Astrocyte of the spinal cord (primary cell): ENCODE measurements at regions not wholly inside any gene's neighbourhood (a gene's known extent, or its start where the extent isn't known, plus 50 kb on each side); places are given as distances from the start of the nearest gene placed in this dataset.

Experiments used
- DNase-seq: peaks from one replicate; pipeline ENCODE4 v3.0.0; 2011; ENCODE audit warnings: low read depth, low spot score
- H3K4me3 ChIP-seq: 2 replicates; pipeline ENCODE4 v1.5.1; 2011; ENCODE audit warnings: low read depth, mild to moderate bottlenecking, low read length, moderate library complexity
- in situ Hi-C: cut with HindIII; loops from 2 replicates; pipeline ENCODE4 v1.10.0; 2017; ENCODE audit warnings: low sequenced_read_pairs
- TF ChIP-seq, protein P1 (sequence below): IDR thresholded peaks from 2 replicates; pipeline ENCODE4 v1.5.1; 2012; ENCODE audit warnings: low read depth, mild to moderate bottlenecking, low read length, inconsistent platforms

DNA sequence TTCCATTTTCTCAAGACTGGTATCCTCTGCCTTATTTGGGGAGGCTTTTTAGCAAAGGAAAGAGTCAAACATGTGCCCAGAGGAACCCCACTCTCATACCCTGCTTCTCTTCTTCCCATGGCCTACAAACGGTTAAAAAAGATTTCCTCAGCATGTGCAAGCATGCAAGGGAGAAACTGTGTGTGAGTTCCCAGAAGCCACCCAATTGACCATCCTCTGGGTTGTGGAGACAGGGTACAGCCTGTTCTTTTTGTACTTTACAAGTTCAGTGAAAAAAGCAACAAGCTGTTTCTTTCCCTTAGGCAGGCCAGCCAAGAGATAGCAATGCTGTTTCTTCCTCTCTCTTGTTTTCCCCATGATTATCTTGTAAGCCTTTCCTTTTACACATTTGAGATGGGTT, 68.8 kb upstream of the MTPN start:
- TF ChIP-seq, protein P1, sequence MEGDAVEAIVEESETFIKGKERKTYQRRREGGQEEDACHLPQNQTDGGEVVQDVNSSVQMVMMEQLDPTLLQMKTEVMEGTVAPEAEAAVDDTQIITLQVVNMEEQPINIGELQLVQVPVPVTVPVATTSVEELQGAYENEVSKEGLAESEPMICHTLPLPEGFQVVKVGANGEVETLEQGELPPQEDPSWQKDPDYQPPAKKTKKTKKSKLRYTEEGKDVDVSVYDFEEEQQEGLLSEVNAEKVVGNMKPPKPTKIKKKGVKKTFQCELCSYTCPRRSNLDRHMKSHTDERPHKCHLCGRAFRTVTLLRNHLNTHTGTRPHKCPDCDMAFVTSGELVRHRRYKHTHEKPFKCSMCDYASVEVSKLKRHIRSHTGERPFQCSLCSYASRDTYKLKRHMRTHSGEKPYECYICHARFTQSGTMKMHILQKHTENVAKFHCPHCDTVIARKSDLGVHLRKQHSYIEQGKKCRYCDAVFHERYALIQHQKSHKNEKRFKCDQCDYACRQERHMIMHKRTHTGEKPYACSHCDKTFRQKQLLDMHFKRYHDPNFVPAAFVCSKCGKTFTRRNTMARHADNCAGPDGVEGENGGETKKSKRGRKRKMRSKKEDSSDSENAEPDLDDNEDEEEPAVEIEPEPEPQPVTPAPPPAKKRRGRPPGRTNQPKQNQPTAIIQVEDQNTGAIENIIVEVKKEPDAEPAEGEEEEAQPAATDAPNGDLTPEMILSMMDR: no peak
- H3K4me3 ChIP-seq: no peak overlapping the region
- in situ Hi-C loops: no loop called here
- no peak for DNase-seq

DNA sequence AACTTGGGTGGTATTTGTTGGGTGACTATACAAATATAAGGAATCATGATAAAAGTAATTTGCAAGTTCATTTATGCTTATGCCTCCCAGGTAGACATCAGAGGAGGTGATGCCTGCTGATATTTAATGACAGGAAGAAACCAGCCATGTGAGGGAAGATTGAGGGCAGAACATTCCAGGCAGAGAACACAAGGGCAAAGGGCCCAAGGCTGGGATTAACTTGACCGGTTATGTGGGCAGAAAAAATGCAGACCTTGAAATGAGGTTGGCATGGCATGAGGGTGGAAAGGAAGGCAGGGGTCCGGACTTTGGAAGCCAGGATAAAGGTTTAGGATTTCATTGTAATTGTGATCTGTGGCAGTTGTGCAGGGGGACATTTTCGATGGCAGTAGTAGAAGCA, 68.0 kb upstream of the MTPN start:
- in situ Hi-C loops: no loop called here
- TF ChIP-seq, protein P1: no peak
- no peak overlapping the region for H3K4me3 ChIP-seq
- no peak for DNase-seq

DNA sequence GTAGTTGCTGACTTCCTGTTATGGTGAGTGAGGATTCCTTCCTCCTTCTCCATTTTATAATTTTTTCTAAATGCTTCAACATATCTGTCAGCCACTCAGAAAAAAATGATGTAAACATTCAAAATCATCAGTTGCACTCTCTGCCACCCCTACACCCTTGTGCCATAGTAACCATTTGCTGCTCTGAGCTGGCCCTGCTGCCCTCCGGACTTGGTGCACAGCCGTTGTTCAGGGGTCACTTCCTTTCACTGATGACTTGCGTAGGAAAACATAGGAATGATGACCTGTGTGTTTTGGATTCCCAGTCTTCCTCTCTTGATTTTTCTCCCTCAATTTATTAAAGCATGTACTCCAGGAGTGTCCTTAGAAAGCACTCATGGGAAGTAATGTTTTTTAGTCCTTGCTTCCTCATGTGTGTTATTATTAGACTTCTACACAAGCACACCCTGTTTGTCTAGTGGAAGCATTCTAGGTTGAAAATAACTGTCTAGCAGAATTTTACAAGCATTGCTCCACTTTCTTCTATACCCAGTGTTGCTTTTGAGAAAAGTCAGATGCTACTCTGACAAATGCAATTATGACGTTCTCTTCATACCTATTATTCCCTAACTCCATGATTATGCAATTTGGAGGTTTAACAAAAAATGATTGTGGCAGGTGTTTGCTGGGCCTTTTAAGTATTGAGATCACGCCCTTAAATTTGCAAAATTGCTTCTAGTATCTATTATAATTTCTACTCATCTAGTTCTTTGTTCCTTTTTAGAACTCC, 62.6 kb upstream of the MTPN start:
- in situ Hi-C loops: no loop called here
- TF ChIP-seq, protein P1: no peak
- no peak for DNase-seq
- no peak overlapping the region for H3K4me3 ChIP-seq

DNA sequence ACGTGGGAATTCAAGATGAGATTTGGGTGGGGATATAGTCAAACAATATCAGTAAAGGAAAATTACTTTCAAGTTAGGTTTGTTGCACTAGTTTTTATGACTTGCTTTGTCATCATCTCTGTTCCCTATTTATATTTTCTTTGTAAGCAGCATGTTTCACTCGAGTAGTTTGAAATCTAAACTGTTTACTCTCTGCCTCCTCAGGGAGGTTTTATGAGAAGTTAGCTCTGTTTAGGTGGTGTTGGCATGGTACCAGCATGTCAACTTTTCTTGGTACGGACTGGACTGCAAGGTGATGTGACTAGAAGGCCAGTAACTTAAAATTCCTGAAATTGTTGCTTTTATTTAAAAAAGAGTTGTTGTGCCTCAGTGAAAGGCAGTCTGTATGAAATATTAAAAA, 59.2 kb upstream of the MTPN start:
- no peak overlapping the region for H3K4me3 ChIP-seq
- in situ Hi-C loops: no loop called here
- TF ChIP-seq, protein P1: no peak
- DNase-seq: no peak

DNA sequence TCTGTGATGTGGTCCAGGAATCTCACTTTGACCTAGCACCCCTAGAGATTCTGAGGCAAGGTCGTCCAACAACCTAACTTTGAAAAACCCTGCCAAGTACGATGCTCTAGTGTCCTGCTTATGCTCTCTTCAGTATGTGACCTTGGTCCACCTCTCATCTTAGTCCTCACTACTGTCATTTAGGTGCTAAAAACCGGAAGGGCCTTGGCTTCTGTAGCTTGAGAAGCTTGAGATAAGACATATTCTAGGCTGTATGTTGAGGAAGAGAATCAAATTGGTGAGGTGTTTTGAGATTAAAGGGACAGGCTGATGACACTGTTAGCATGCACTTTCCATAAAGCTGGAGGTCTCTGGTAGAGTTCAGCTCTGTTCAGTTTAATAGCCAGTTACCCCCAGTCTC, 57.0 kb upstream of the MTPN start:
- TF ChIP-seq, protein P1: no peak
- in situ Hi-C loops: no loop called here
- no peak for DNase-seq
- no peak overlapping the region for H3K4me3 ChIP-seq

DNA sequence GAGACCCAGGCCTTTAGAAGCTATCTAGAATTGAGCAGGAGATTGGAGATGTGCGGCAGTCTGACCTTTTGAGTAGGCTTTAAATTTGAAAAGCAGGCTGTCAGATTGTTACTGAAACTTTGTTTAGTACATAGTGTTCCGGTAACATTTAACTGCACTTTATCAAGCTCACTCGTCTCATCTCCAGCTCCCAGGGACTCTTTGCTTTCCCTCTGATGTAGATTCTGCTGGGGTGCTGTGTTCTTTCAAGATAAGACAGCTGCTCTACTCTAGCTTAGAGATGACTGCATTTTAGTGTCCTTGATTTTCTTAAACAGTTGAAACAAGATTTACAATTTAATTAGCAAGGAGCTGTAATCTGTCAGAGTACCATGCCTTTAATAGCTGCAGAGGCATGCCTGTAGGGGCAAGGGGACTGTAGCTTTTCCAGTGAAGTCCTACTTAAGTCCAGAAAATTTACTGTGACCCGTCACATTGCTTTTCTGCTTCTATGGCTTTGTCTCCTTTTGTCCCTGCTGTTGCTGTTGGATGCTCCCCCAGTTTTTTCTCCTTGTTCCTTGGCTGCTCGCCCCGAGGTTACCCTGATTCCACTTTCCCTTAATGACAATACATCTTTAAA, 56.4 kb upstream of the MTPN start:
- no peak for DNase-seq
- TF ChIP-seq, protein P1: no peak
- no peak overlapping the region for H3K4me3 ChIP-seq
- in situ Hi-C loops: no loop called here
